GM12892 (cell line): ENCODE measurements at regions not wholly inside any gene's neighbourhood (a gene's known extent, or its start where the extent isn't known, plus 50 kb on each side); places are given as distances from the start of the nearest gene placed in this dataset.

ENCODE experiments used
- DNase-seq: peaks from one replicate; pipeline ENCODE4 v3.0.0; 2011; ENCODE audit not compliant: insufficient read length
- FAIRE-seq: peaks from 2 replicates; lab custom pipeline; 2011; peaks lifted over from hg19 to GRCh38; lab: Jason Lieb, UNC
- POLR2A ChIP-seq: IDR thresholded peaks from 2 replicates; pipeline ENCODE4 v1.6.1; 2011; ENCODE audit warnings: low read depth, low read length, control low read depth
- POLR2AphosphoS5 ChIP-seq: IDR thresholded peaks from 2 replicates; pipeline ENCODE4 v1.6.1; 2011; ENCODE audit warnings: low read depth, low read length, control low read depth
- TAF1 ChIP-seq: IDR thresholded peaks from 2 replicates; pipeline ENCODE4 v1.6.1; 2011; ENCODE audit warnings: low read depth, mild to moderate bottlenecking, control low read depth, low read length, borderline replicate concordance

DNA sequence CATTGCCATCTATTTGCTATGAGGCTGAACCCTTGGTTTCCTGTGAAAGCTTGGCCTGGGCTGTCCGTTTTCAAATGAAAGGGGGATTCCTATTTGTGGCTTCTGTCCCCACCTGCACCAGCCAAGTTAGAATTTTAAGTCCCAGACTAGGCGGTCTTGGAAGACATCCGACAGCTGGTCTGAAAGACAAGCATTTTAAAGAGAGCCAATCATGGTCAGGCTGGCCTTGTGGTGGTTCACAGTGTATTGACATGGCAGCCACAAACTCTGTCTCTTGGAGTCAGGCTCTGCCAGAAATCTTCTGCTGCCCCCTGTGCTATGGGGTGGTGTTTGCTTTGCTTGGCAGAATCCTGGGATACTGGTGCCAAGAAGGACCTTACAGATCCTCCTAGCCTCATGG lies 319.2 kb upstream of the MOCS1 start:
- TF ChIP-seq POLR2AphosphoS5 (no peak), TAF1 (no peak), POLR2A (no peak)
- FAIRE-seq (no peak), DNase-seq (no peak)

DNA sequence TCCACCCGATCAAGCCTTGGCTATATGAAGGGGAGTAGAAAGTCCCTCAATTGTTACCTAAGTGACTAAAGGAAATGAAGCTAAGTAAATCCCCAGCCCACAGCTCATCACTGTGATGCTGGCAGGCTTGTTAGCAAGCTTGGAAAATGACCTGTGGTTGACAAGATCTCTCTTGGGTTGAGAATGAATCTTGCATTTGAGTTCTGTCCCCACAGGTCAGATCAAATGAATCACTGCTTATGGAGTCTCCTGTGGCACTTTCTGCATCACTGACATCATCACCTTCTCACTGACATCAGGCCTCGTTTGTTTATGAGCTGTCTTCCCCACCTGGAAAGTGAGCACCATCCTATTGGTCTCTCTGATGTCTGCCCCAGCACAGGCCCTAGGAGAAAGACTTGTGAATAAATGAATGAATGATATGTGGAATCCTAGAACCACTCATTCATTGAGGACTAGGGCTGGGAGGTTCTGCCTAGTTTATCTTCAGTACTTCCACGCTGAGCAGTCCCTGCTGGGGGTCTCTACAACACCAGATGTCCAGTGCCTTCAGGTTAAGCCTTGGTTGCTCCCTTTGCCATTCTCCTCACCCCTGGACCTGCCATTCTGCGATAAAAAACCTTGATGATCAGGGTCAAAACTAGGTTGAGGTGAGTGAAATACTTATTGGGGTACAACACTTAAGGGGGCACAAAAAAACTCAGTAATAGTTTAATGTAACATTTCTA lies 318.4 kb upstream of the MOCS1 start:
- DNase-seq = no peak
- no peak for TF ChIP-seq POLR2AphosphoS5
- TF ChIP-seq POLR2A = no peak
- no peak for TF ChIP-seq TAF1
- FAIRE-seq = no peak

DNA sequence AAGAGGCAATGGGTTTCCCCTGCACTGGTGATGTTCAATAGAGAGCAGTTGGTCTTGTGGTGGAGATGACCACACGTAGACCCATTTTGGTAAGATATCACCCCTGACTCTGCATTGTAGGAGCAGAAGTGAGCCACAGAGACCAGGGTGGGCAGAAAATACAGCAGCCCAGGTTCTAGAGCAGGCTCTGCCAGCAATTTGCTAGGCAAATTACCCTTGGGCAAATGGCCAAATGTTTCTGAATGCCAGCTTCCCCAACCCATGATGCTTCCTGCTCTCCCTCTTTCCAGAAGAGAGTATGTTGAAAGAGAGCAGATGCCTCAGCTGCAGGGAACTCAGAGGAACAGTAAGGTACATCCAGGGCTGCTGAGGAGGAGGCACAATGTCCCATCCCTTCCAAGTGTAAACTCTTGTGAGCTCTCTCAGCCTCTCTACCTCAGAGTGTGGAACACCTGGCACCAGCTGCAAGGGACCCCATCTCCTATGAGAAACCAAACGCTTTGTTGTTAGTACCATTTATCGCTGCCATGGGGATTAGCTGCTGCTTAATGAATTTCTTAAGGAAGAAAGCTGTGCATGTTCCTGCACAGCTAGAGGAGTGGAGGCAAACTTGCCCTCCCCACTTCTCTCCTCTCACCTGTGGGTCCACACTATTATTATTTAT lies 317.5 kb upstream of the MOCS1 start:
- FAIRE-seq (no peak), DNase-seq (no peak)

DNA sequence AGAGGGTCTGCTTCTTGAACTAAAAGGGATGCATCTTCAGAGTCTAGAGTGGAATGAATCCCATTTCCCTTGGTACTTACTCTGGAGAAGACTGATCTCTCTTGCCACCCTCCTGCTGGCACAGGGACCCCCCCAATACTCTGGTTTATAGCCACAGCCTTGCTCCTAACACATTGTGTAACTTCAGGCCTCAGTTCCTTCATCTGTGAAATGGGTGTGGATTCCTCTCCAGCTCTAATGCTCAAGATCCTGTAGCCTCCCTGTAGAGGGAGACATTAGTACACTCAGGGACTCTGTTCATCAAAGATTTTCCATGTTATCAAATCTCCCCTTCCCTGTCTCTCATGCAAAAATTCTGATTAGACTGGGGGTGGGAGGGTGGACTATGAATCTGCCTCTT lies 315.7 kb upstream of the MOCS1 start:
- TF ChIP-seq TAF1 (no peak), POLR2AphosphoS5 (no peak), POLR2A (no peak)
- DNase-seq (no peak), FAIRE-seq (no peak)

More for the DNA sequence above, 317.5 kb upstream of the MOCS1 start:
- no peak for TF ChIP-seq POLR2AphosphoS5
- no peak for TF ChIP-seq POLR2A
- TF ChIP-seq TAF1 = no peak

DNA sequence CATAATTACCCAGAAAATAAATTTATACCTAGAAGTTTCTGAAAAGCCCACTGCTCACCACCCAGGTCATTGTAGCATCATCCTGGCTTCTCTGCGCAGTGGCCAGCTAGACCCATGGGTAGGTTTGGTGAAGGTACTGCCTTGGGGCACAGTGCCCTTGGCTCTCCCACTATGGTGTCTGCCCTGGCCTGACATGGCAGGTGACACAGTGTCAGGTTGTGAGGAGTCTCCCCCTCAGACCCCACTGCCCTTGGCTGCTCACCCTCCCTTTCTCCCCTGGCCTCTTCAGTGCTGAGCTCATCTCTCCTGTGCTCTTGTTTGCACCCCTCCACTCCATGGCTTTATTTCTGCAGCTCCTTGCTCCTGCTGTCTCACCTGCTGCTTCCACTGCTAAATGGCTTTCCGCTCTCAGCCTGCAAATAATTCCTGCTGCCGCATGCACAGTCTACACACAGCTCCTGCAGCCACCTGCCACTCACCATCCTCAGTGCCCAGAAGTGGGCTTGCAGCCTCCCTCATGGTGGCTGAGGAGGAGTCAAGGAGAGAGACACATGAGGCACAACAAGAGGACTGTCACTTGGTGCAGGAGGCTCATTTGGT lies 313.4 kb upstream of the MOCS1 start:
- DNase-seq (no peak), FAIRE-seq (no peak)
- no peak for TF ChIP-seq TAF1
- TF ChIP-seq POLR2AphosphoS5 = no peak
- no peak for TF ChIP-seq POLR2A

DNA sequence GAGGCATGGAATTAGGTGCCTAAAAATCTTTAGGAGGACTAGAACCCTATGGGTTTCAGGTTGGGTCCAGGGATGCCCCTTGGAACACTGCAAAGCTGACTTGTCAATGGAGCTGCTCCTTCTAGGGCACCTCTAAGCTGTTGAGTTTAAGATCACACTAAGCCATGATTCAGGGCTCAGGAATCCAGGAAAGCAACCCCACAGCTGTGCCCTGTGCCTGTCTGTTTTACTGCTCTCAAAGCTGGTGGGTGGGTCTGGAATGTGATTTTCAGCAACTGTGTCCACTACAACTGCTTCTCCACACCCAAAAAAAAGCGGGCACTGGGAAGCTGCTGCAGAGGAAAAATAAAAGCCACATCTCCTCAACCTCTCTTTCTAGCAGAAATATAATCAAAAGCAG lies 310.4 kb upstream of the MOCS1 start:
- DNase-seq (no peak), FAIRE-seq (no peak)
- TF ChIP-seq POLR2AphosphoS5 = no peak
- no peak for TF ChIP-seq POLR2A
- no peak for TF ChIP-seq TAF1

DNA sequence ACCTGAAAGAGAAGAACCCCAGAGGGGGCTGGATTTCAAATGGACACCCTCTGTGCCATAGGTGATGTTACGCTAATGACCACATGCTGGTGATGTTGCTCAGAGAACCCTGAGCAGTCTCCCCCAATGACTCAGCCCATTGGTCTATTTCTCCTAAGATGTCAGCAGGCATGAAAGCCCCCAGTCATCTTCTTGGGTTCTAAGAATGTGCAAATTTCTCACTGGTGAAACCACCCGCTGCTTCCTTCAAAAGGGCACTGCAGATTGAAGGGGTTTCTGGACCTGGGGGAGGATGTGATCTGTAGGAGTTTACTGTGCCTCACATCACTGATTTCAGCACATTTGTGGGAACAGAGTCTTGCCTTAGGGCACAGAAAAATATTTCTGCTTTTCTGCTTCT lies 298.4 kb upstream of the MOCS1 start:
- no peak for TF ChIP-seq TAF1
- no peak for FAIRE-seq

DNA sequence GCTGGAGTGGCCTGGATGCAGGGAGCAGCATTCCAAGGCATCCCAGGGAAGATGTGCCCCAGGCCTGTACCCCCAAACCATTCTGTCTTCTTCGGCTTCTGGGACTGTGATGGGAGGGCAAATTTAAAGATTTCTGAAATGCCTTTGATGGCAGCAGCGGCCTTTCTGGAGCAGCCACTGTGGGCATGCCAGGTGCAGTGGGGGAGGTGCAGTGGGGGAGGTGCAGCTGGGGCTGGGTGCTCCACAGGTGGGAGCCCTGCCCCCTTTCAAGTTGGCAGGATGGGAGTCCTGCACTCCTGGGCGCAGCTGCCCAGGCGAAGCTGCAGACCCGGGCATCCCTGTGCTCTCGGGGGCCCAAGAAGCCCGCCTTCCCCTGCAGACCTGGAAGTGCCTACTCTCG lies 293.5 kb upstream of the MOCS1 start:
- FAIRE-seq = no peak
- no peak for TF ChIP-seq POLR2AphosphoS5
- TF ChIP-seq POLR2A = no peak
- no peak for TF ChIP-seq TAF1

More for the DNA sequence above, 298.4 kb upstream of the MOCS1 start:
- no peak for DNase-seq

DNA sequence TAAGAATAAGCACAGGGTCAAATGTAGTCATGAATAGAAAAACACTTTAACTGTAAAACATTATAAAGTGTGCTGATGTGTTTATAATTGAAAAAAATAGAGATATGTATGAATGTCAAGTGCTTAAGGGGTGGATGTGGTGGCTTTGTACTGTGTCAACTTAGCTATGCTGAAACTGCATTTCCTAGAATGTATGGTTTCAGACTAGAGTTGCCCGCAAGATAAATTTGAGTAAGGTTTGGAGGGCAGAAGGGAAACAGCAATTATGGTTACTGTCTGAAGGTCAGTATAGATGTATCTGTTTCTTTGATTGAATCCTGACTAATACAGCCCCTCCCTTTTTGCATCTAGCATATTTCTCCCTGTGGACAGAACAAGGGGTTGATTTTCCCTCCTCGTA lies 288.1 kb upstream of the MOCS1 start:
- FAIRE-seq = no peak
- TF ChIP-seq TAF1 (no peak), POLR2AphosphoS5 (no peak), POLR2A (no peak)
- DNase-seq = no peak

More for the DNA sequence above, 293.5 kb upstream of the MOCS1 start:
- no peak for DNase-seq

DNA sequence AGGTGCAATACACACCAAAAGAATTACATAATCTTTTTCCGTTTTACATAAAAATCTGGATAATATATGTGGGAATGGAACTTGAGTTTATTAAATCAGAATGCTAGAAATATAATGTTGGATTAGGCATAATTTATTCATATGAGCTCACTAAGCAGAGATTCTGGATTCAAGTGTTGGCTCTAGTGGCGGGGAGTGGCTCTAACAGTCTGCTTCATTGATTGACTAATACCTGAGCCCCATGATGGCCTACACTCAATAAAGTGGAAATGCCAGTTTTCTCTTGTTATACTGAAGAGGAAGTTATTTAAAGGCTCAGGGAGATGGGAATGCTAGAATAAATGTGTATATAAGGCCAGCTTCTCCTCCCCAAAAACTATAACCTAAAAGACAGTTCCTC lies 285.5 kb upstream of the MOCS1 start:
- no peak for DNase-seq
- TF ChIP-seq TAF1 (no peak), POLR2A (no peak), POLR2AphosphoS5 (no peak)
- no peak for FAIRE-seq

DNA sequence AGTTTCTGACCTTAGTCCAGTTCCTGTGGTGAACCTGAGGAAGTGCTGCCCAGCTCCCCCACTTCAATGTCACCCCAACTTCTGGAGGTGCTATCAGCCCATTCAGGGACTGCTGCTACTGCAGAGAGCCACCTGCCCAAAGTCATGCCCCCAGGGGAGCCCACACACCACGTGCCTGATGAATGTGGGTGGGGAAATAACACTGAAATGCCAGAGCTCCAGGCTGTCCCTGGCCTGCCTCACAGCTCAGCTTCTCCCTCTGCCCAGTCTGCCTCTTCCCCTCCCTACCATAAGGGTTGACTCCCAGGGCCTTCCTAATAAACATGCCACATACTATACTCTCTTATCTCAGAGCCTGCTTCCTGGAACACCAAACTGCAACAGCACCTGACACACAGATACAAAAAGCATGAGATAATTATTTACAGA lies 276.4 kb upstream of the MOCS1 start:
- TF ChIP-seq POLR2A = no peak
- no peak for TF ChIP-seq POLR2AphosphoS5
- TF ChIP-seq TAF1 = no peak
- DNase-seq (no peak), FAIRE-seq (no peak)
